K562 (cell line): ENCODE measurements at regions not wholly inside any gene's neighbourhood (a gene's known extent, or its start where the extent isn't known, plus 50 kb on each side); places are given as distances from the start of the nearest gene placed in this dataset.

Experiments
- BCL6 ChIP-seq: fragments of 250-450 bp; sonication (Bioruptor Pico); IDR thresholded peaks from 2 replicates; pipeline ENCODE4 v1.4.0; 2020
- SIN3A ChIP-seq, 2 experiments: fragments of 150-350 bp in 1 of 2; IDR thresholded peaks; 2 replicates each; pipeline ENCODE4 v1.6.1; 2011 to 2016; ENCODE audit warnings: borderline replicate concordance in 2 of 2, low read depth in 2 of 2, low read length in 2 of 2, mild to moderate bottlenecking in 2 of 2, moderate library complexity in 2 of 2; ENCODE audit not compliant: control insufficient read depth in 1 of 2
- TCF7L2 ChIP-seq: fragments of 150-350 bp; IDR thresholded peaks from 2 replicates; pipeline ENCODE4 v1.6.1; 2016; ENCODE audit warnings: low read depth, mild to moderate bottlenecking, low read length, moderate library complexity
- TF ChIP-seq, protein P1 (sequence below): IDR thresholded peaks from 3 replicates; pipeline ENCODE4 v1.6.1; 2011; ENCODE audit warnings: borderline replicate concordance, mild to moderate bottlenecking, moderate library complexity; ENCODE audit not compliant: insufficient read length; ENCODE audit errors: extremely low read depth

DNA sequence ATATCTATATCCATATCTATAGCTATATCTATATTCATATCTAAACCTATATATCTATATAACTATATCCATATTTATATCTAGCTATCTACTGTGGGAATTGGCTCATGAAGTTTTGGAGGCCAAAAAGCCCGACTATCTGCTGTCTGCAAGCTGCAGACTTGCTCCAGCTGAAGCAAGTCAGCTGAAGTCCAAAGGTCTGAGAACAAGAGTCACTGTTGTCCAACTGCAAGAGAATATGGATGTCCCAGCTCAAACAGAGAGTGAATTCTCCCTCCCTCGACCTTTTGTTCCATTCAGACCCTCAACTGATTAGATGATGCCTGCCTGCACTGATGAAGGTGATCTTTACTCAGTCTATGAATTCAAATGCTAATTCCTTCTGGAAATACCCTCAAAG is 63.3 kb upstream of the VCX start:
- TF ChIP-seq BCL6 (CRISPR knock-in tag) (no peak), TCF7L2 (no peak), SIN3A (IDR thresholded peaks at IDR 0.05; ENCODE audit: borderline replicate concordance in 2 of 2, control insufficient read depth in 1 of 2, low read depth in 2 of 2, low read length in 2 of 2) (no peak)
- TF ChIP-seq, protein P1, sequence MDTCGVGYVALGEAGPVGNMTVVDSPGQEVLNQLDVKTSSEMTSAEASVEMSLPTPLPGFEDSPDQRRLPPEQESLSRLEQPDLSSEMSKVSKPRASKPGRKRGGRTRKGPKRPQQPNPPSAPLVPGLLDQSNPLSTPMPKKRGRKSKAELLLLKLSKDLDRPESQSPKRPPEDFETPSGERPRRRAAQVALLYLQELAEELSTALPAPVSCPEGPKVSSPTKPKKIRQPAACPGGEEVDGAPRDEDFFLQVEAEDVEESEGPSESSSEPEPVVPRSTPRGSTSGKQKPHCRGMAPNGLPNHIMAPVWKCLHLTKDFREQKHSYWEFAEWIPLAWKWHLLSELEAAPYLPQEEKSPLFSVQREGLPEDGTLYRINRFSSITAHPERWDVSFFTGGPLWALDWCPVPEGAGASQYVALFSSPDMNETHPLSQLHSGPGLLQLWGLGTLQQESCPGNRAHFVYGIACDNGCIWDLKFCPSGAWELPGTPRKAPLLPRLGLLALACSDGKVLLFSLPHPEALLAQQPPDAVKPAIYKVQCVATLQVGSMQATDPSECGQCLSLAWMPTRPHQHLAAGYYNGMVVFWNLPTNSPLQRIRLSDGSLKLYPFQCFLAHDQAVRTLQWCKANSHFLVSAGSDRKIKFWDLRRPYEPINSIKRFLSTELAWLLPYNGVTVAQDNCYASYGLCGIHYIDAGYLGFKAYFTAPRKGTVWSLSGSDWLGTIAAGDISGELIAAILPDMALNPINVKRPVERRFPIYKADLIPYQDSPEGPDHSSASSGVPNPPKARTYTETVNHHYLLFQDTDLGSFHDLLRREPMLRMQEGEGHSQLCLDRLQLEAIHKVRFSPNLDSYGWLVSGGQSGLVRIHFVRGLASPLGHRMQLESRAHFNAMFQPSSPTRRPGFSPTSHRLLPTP: no peak
